IPS-18a (cell line): ENCODE measurements at regions not wholly inside any gene's neighbourhood (a gene's known extent, or its start where the extent isn't known, plus 50 kb on each side); places are given as distances from the start of the nearest gene placed in this dataset.

ENCODE experiments used
- H3K27ac ChIP-seq: one replicate; pipeline ENCODE4 v1.5.1; 2013; ENCODE audit warnings: low read length
- H3K27me3 ChIP-seq: one replicate; pipeline ENCODE4 v1.6.1; 2013; ENCODE audit warnings: mild to moderate bottlenecking, low read length; ENCODE audit not compliant: control insufficient read depth, insufficient read depth
- H3K36me3 ChIP-seq: one replicate; pipeline ENCODE4 v1.6.1; 2013; ENCODE audit warnings: low read depth, low read length; ENCODE audit not compliant: control insufficient read depth
- H3K4me1 ChIP-seq: one replicate; pipeline ENCODE4 v1.6.1; 2013; ENCODE audit warnings: low read depth, low read length; ENCODE audit not compliant: control insufficient read depth
- H3K4me3 ChIP-seq: one replicate; pipeline ENCODE4 v1.5.1; 2013; ENCODE audit warnings: low read length
- H3K9ac ChIP-seq: one replicate; pipeline ENCODE4 v1.6.1; 2013; ENCODE audit warnings: mild to moderate bottlenecking, low read length, moderate library complexity
- H3K9me3 ChIP-seq: one replicate; pipeline ENCODE4 v1.6.1; 2013; ENCODE audit warnings: low read depth, low read length; ENCODE audit not compliant: control insufficient read depth

DNA sequence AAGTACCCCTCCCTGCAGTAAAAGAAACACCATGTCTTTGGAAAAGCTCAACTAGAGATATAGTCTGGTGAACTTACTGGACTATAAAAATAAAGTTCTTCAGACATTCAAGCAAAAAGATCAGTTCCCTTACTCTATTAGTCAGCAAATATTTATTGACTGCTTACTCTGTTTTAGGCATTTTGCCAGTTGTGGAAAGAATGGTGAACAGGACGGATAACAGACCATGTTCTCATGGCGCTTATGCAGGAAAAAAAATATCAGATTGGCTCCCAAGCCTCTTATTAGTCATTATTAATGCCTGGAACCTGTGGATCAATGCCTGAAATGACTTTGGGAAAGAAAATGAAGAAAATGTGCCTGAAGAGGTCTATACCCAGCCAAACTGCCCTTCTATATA lies 282.2 kb upstream of the EPHA7 start:
- H3K27me3 ChIP-seq = no peaks in the 10 kb centered on the region
- no peaks in the 10 kb centered on the region for H3K4me1 ChIP-seq
- H3K9ac ChIP-seq = no peak overlapping the region
- no peaks in the 10 kb centered on the region for H3K36me3 ChIP-seq
- H3K4me3 ChIP-seq = no peak overlapping the region
- H3K9me3 ChIP-seq = no peaks in the 10 kb centered on the region
- no peak overlapping the region for H3K27ac ChIP-seq

GRCh38 chr6:93685494-93685893 lies 266.1 kb upstream of the EPHA7 start:
- no peaks in the 10 kb centered on the region for H3K4me1 ChIP-seq
- no peak overlapping the region for H3K4me3 ChIP-seq
- H3K36me3 ChIP-seq = no peaks in the 10 kb centered on the region
- no peaks in the 10 kb centered on the region for H3K27me3 ChIP-seq
- no peak overlapping the region for H3K9ac ChIP-seq
- H3K27ac ChIP-seq = no peak overlapping the region
- no peaks in the 10 kb centered on the region for H3K9me3 ChIP-seq

DNA sequence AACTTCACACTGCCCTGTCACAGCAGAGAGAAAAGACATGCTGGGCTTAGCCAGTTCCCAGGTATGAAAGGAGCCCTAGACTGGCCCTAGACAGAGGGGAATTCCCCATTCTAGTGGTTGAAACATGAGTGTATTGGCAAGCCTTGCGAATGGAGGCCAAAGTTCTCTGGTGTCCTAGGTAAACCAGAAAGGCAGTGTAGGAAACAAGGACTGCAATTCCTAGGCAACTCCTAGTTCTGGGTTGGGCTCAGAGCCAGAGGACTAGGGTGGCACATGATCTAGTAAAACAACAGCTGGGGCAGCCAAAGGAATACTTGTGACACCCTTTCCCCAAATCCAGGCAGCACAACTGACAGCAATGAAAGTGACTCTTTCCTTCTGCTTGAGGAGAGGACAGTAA lies 265.0 kb upstream of the EPHA7 start:
- H3K4me1 ChIP-seq = no peaks in the 10 kb centered on the region
- H3K9me3 ChIP-seq = no peaks in the 10 kb centered on the region
- H3K9ac ChIP-seq = no peak overlapping the region
- H3K27ac ChIP-seq = no peak overlapping the region
- H3K4me3 ChIP-seq = no peak overlapping the region
- H3K27me3 ChIP-seq = no peaks in the 10 kb centered on the region
- no peaks in the 10 kb centered on the region for H3K36me3 ChIP-seq

- Histone ChIP-seq H3K9ac (no peak overlapping the region), H3K27me3 (no peaks in the 10 kb centered on the region), H3K36me3 (no peaks in the 10 kb centered on the region), H3K4me3 (no peak overlapping the region), H3K27ac (no peak overlapping the region), H3K9me3 (no peaks in the 10 kb centered on the region), H3K4me1 (no peaks in the 10 kb centered on the region)
Measured at GRCh38 chr6:93679836-93680235, 260.5 kb upstream of the EPHA7 start.

GRCh38 chr6:93678841-93679454 lies 259.6 kb upstream of the EPHA7 start:
- H3K9ac ChIP-seq = no peak overlapping the region
- no peak overlapping the region for H3K27ac ChIP-seq
- no peaks in the 10 kb centered on the region for H3K4me1 ChIP-seq
- H3K9me3 ChIP-seq = no peaks in the 10 kb centered on the region
- no peaks in the 10 kb centered on the region for H3K36me3 ChIP-seq
- H3K4me3 ChIP-seq = no peak overlapping the region
- no peaks in the 10 kb centered on the region for H3K27me3 ChIP-seq

DNA sequence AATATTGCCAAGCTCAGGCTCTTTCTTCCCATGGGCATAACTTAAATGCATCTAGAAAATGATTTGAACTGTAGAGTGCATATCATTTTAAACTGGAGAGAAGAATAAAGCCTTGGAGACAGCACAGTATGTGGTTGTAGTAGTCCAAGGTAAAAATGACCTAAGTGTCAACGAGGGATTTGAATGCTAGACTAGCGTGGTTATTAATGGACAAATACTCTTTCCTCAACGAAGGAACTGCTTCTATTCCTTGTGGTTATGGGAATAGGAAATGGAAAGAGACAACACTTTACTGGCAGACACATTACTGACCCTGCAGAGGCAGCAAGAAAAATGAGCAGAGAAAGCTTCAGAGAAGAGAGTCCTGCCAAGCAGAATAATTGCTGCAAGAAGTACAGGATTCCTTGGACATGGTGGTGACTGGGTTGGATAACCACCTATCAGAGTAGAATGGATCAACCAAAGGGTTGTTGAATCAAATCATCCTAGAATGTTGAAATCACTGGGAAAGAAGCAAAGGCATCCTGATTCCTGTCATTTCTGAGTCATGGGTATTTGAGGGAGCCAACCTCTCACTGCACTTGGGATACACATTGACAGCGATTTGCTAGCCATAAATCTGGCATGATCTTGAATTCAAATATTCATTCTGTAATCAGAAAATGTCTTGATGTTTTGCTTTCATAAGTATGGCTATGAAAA lies 258.1 kb upstream of the EPHA7 start:
- Histone ChIP-seq H3K36me3 (no peaks in the 10 kb centered on the region), H3K9ac (no peak overlapping the region)

DNA sequence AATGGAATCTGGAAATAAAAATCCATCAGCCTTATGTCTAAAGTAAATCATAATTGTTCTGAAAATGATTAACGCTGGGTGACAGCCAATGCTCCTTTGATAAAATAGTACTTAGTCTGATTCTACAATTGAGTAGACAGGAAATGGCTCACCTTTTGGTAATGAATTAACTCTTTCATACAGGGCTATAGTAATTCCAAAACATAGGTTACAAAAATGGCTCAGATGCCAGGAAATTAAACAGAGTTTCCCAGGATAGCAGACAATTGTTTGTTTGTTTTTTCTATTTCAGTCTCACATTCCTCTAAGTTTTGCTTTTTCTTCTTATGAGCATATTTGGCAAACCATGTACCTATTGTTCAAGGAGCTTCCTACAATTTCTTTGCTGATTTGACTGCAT lies 257.2 kb upstream of the EPHA7 start:
- Histone ChIP-seq H3K4me1 (no peaks in the 10 kb centered on the region), H3K27ac (no peak overlapping the region), H3K9me3 (no peaks in the 10 kb centered on the region), H3K4me3 (no peak overlapping the region), H3K27me3 (no peaks in the 10 kb centered on the region), H3K9ac (no peak overlapping the region), H3K36me3 (no peaks in the 10 kb centered on the region)

More for the DNA sequence above, 258.1 kb upstream of the EPHA7 start:
- H3K27me3 ChIP-seq = no peaks in the 10 kb centered on the region
- no peaks in the 10 kb centered on the region for H3K9me3 ChIP-seq
- no peaks in the 10 kb centered on the region for H3K4me1 ChIP-seq
- no peak overlapping the region for H3K27ac ChIP-seq
- no peak overlapping the region for H3K4me3 ChIP-seq

DNA sequence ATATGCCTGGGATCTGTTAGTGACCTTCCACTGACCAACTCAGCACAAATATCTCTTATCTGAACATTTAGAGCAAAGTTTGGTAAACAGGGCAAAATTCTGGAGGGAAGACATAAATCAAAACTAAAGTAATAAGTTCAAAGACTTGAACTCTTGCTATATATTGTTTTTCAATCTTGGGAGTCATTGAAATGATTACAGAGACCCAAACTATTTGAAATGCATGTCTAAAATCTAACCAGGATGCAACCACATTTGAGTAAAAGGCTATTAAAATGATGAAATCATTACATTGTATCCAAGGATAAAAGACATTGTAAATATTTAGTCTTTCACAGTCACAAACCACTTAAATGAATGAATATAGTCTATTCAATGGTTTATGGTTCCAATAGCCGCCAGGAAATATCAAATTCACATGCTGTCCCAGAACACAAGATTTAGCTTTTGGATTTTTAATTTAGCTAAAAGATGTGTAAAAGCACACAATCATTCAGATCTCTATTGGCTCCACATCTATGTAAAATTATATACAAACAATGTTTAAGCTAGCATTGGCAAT lies 256.6 kb upstream of the EPHA7 start:
- no peak overlapping the region for H3K4me3 ChIP-seq
- H3K36me3 ChIP-seq = no peaks in the 10 kb centered on the region
- no peaks in the 10 kb centered on the region for H3K27me3 ChIP-seq
- H3K27ac ChIP-seq = no peak overlapping the region
- H3K9ac ChIP-seq = no peak overlapping the region
- H3K4me1 ChIP-seq = no peaks in the 10 kb centered on the region
- no peaks in the 10 kb centered on the region for H3K9me3 ChIP-seq

DNA sequence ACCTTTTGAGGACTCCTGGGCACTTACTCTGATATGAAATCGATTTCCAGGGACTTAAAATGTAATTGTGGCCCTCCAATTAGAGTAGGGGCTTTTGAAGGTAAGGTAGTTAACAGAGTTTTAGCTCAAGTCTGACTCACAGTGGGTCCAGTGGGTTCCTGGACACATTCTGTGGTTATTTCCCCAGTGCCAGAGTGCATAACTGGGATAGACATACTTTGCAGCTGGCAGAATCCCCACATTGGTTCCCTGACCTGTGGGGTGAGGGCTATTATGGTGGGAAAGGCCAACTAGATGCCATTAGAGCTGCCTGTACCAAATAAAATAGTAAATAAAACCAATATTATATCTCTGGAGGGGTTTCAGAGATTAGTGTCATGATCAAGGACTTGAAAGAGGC lies 243.8 kb upstream of the EPHA7 start:
- Histone ChIP-seq H3K9ac (no peak overlapping the region), H3K4me1 (no peaks in the 10 kb centered on the region), H3K36me3 (no peaks in the 10 kb centered on the region), H3K4me3 (no peak overlapping the region), H3K9me3 (no peaks in the 10 kb centered on the region), H3K27me3 (no peaks in the 10 kb centered on the region), H3K27ac (no peak overlapping the region)

DNA sequence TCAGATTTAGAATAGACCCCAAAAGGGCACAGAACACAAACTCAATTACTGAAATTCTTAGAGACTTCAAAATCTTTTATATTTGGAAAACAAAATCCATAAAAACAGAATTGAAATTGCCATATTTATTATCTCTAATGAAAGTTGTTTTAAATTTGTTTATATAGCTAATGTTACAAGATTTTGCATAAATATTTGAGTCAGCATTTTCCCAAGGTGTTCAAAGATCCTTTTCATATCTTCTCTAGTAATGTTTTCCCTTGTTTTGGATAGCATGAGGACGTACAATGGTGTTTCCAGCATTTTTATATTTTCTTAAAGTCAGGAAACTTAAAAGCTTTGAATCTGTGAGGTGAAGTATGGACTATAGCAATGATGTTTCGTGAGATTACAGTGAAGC lies 235.2 kb upstream of the EPHA7 start:
- Histone ChIP-seq H3K9ac (no peak overlapping the region), H3K27ac (no peak overlapping the region), H3K27me3 (no peaks in the 10 kb centered on the region), H3K36me3 (no peaks in the 10 kb centered on the region), H3K4me1 (no peaks in the 10 kb centered on the region), H3K4me3 (no peak overlapping the region), H3K9me3 (no peaks in the 10 kb centered on the region)

GRCh38 chr6:93644611-93645010 lies 225.3 kb upstream of the EPHA7 start:
- H3K4me1 ChIP-seq = no peaks in the 10 kb centered on the region
- H3K27ac ChIP-seq = no peak overlapping the region
- no peaks in the 10 kb centered on the region for H3K36me3 ChIP-seq
- H3K27me3 ChIP-seq = no peaks in the 10 kb centered on the region
- H3K9ac ChIP-seq = no peak overlapping the region
- H3K4me3 ChIP-seq = no peak overlapping the region
- no peaks in the 10 kb centered on the region for H3K9me3 ChIP-seq

DNA sequence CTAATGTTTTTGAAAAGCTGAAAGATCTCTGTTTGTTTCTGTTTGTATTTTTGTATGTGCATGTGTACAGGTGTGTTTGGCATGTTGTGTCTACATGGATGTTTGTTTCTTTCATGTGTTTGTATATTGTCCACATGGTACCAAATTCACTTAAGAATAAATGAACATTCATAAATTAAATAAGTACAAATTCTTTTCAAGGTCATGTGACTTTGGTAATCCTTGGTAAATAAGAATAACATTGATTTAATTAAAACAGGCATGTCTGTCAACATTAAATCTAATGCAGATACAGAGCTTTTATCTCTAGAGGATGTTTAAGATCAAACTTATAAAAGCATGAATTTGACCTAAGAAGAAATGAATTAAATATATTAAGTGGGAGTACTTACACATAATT lies 219.8 kb upstream of the EPHA7 start:
- H3K9me3 ChIP-seq = no peaks in the 10 kb centered on the region
- H3K4me3 ChIP-seq = no peak overlapping the region
- H3K4me1 ChIP-seq = no peaks in the 10 kb centered on the region
- H3K27ac ChIP-seq = no peak overlapping the region
- no peaks in the 10 kb centered on the region for H3K36me3 ChIP-seq
- H3K9ac ChIP-seq = no peak overlapping the region
- H3K27me3 ChIP-seq = no peaks in the 10 kb centered on the region
